Suprapubic skin (tissue), 4 donors: ENCODE measurements at regions not wholly inside any gene's neighbourhood (a gene's known extent, or its start where the extent isn't known, plus 50 kb on each side); places are given as distances from the start of the nearest gene placed in this dataset.

Source experiments
- EP300 ChIP-seq: sonication (generic); formaldehyde crosslinking; IDR thresholded peaks from one replicate; pipeline ENCODE4 v1.6.1; 2017; ENCODE audit warnings: antibody characterized with exemption
- POLR2A ChIP-seq, 2 donors: fragments of 450-650 bp; IDR thresholded peaks; one replicate each; pipeline ENCODE4 v1.6.1; 2017; ENCODE audit warnings: antibody characterized with exemption in 2 of 2, mild to moderate bottlenecking in 2 of 2, moderate library complexity in 2 of 2
- POLR2AphosphoS5 ChIP-seq, 3 donors: sonication (generic); formaldehyde crosslinking; IDR thresholded peaks; one replicate each; pipeline ENCODE4 v1.6.1; 2017; ENCODE audit warnings: antibody characterized with exemption in 3 of 3
- TF ChIP-seq, protein P1 (sequence below), 2 donors: fragments of 200-600 bp in 1 of 2; fragments of 450-650 bp in 1 of 2; sonication (generic) in 1 of 2; IDR thresholded peaks; one replicate each; pipeline ENCODE4 v1.5.1; 2016 to 2019; ENCODE audit warnings: antibody characterized with exemption in 2 of 2, mild to moderate bottlenecking in 1 of 2, moderate library complexity in 1 of 2

DNA sequence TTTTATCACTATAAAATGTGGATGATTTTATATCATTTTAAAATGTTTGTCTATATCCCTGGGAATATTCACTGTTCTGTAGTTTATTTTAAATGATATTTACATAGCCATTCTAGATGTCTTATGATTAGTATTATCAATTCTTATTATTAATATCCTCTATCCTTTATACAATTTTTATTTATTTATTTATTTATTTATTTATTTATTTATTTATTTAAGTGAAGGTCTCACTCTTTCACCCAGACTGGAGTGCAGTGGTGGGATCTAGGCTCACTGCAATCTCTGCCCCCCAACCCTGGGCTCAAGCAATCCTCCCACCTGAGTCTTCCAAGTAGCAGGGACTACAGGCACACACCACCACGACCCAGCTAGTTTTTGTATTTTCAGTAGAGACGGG, 1848.9 kb downstream of the EFNA5 start:
- TF ChIP-seq, protein P1, sequence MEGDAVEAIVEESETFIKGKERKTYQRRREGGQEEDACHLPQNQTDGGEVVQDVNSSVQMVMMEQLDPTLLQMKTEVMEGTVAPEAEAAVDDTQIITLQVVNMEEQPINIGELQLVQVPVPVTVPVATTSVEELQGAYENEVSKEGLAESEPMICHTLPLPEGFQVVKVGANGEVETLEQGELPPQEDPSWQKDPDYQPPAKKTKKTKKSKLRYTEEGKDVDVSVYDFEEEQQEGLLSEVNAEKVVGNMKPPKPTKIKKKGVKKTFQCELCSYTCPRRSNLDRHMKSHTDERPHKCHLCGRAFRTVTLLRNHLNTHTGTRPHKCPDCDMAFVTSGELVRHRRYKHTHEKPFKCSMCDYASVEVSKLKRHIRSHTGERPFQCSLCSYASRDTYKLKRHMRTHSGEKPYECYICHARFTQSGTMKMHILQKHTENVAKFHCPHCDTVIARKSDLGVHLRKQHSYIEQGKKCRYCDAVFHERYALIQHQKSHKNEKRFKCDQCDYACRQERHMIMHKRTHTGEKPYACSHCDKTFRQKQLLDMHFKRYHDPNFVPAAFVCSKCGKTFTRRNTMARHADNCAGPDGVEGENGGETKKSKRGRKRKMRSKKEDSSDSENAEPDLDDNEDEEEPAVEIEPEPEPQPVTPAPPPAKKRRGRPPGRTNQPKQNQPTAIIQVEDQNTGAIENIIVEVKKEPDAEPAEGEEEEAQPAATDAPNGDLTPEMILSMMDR (IDR thresholded peaks at IDR 0.05): no peak
- TF ChIP-seq POLR2AphosphoS5 (IDR thresholded peaks at IDR 0.05) (no peak), POLR2A (IDR thresholded peaks at IDR 0.05) (no peak), EP300 (no peak)
